SK-N-SH (cell line): ENCODE measurements at regions not wholly inside any gene's neighbourhood (a gene's known extent, or its start where the extent isn't known, plus 50 kb on each side); places are given as distances from the start of the nearest gene placed in this dataset.
A peak's percentile ranks its signal among the peaks of the same experiment; 100 is the strongest.

Source experiments
- CTCF ChIA-PET: fragments of 300-600, 350-600 bp; formaldehyde crosslinking; extraction: SDS; loops from one replicate; lab custom pipeline; 2021; lab: Yijun Ruan, JAX
- POLR2A ChIA-PET: fragments of 350-600 bp; sonication (Branson Sonifier 250); formaldehyde crosslinking; extraction: SDS; loops from one replicate; lab custom pipeline; 2020; ENCODE audit warnings: antibody characterized with exemption, inconsistent platforms; lab: Yijun Ruan, JAX
- DNase-seq: peaks from one replicate; pipeline ENCODE4 v3.0.0; 2012
- H2AFZ ChIP-seq: fragments of 200-600 bp; sonication (generic); 2 replicates; pipeline ENCODE4 v1.8.1; 2016; ENCODE audit warnings: antibody characterized with exemption, mild to moderate bottlenecking, low read depth
- H3F3A ChIP-seq: fragments of 200-600 bp; sonication (generic); replicated peaks from 2 replicates; pipeline ENCODE3; 2016; ENCODE audit warnings: antibody characterized with exemption, mild to moderate bottlenecking; ENCODE audit not compliant: insufficient read depth
- H3K27ac ChIP-seq, 2 experiments: fragments of 200-500 bp in 1 of 2; fragments of 200-600 bp in 1 of 2; sonication (Bioruptor generic) in 1 of 2; sonication (generic), shearing (Covaris generic) in 1 of 2; 2 replicates each; pipeline versions ENCODE4 v1.5.1 to v1.6.1; 2014 to 2016; ENCODE audit warnings: low read depth in 2 of 2, inconsistent platforms in 1 of 2, low read length in 1 of 2, mild to moderate bottlenecking in 1 of 2, mixed read lengths in 1 of 2
- H3K27me3 ChIP-seq: fragments of 200-600 bp; sonication (generic), shearing (Covaris generic); 2 replicates; pipeline ENCODE4 v1.6.1; 2016; ENCODE audit warnings: mixed run types; ENCODE audit not compliant: insufficient read depth
- H3K36me3 ChIP-seq, 2 experiments: fragments of 200-500 bp in 1 of 2; fragments of 200-600 bp in 1 of 2; sonication (Bioruptor generic) in 1 of 2; sonication (generic) in 1 of 2; replicated peaks in 1 of 2; 2 replicates each; pipeline versions ENCODE3 to v1.5.1; 2014 to 2016; ENCODE audit warnings: low read length in 1 of 2, mild to moderate bottlenecking in 1 of 2; ENCODE audit not compliant: insufficient read depth in 2 of 2, control insufficient read depth in 1 of 2
- H3K4me1 ChIP-seq, 2 experiments: fragments of 200-500 bp in 1 of 2; fragments of 200-600 bp in 1 of 2; sonication (Bioruptor generic) in 1 of 2; sonication (generic), shearing (Covaris generic) in 1 of 2; 2 replicates each; pipeline versions ENCODE4 v1.5.1 to v1.6.1; 2014 to 2016; ENCODE audit warnings: low read depth in 1 of 2, low read length in 1 of 2, mixed run types in 1 of 2; ENCODE audit not compliant: insufficient read depth in 2 of 2, control insufficient read depth in 1 of 2
- H3K4me2 ChIP-seq: fragments of 200-600 bp; sonication (generic), shearing (Covaris generic); 2 replicates; pipeline ENCODE4 v1.6.1; 2017; ENCODE audit warnings: mixed run types
- H3K4me3 ChIP-seq, 2 experiments: fragments of 200-500 bp in 1 of 2; fragments of 200-600 bp in 1 of 2; sonication (Bioruptor generic) in 1 of 2; sonication (generic), shearing (Covaris generic) in 1 of 2; 2 replicates each; pipeline versions ENCODE4 v1.5.1 to v1.8.1; 2014 to 2016; ENCODE audit warnings: low read depth in 2 of 2, inconsistent platforms in 1 of 2, low read length in 1 of 2, mild to moderate bottlenecking in 1 of 2, mixed read lengths in 1 of 2, moderate library complexity in 1 of 2
- H3K79me2 ChIP-seq: fragments of 200-600 bp; sonication (generic); 2 replicates; pipeline ENCODE4 v1.8.1; 2017; ENCODE audit warnings: mild to moderate bottlenecking; ENCODE audit not compliant: insufficient read depth
- H3K9ac ChIP-seq: fragments of 200-600 bp; sonication (generic); 2 replicates; pipeline ENCODE4 v1.6.1; 2017; ENCODE audit warnings: mixed run types
- H3K9me2 ChIP-seq: fragments of 200-600 bp; sonication (generic); 2 replicates; pipeline ENCODE4 v1.6.1; 2017; ENCODE audit warnings: mixed run types
- H3K9me3 ChIP-seq: fragments of 200-600 bp; sonication (generic); 2 replicates; pipeline ENCODE4 v1.6.1; 2017; ENCODE audit warnings: mixed run types, mild to moderate bottlenecking, moderate library complexity
- H4K20me1 ChIP-seq: fragments of 200-600 bp; sonication (generic); 2 replicates; pipeline ENCODE4 v1.6.1; 2017; ENCODE audit warnings: mild to moderate bottlenecking, mixed run types; ENCODE audit not compliant: insufficient read depth
- CHD2 ChIP-seq: fragments of 150-350 bp; IDR thresholded peaks from 2 replicates; pipeline ENCODE4 v1.6.1; 2018; ENCODE audit warnings: low read length; ENCODE audit not compliant: partially characterized antibody
- ELF1 ChIP-seq: IDR thresholded peaks from 2 replicates; pipeline ENCODE4 v1.4.0; 2012
- EZH2phosphoT487 ChIP-seq: fragments of 200-600 bp; sonication (generic); IDR thresholded peaks from 2 replicates; pipeline ENCODE4 v1.6.1; 2017; ENCODE audit warnings: low read depth, mixed run types, mild to moderate bottlenecking, antibody characterized with exemption, moderate library complexity, borderline replicate concordance
- FOXJ3 ChIP-seq: sonication (generic); formaldehyde crosslinking; IDR thresholded peaks from 2 replicates; pipeline ENCODE4 v1.5.1; 2020; ENCODE audit warnings: mild to moderate bottlenecking, missing genetic modification reagents
- GABPA ChIP-seq: IDR thresholded peaks from 2 replicates; pipeline ENCODE4 v1.4.0; 2012; ENCODE audit warnings: low read depth, mild to moderate bottlenecking
- GATA2 ChIP-seq: sonication (generic); formaldehyde crosslinking; IDR thresholded peaks from 2 replicates; pipeline ENCODE4 v1.5.0; 2020; ENCODE audit warnings: mild to moderate bottlenecking, missing genetic modification reagents
- JUND ChIP-seq: IDR thresholded peaks from 2 replicates; pipeline ENCODE4 v1.4.0; 2012
- MXI1 ChIP-seq: IDR thresholded peaks from 2 replicates; pipeline ENCODE4 v1.6.1; 2012; ENCODE audit warnings: mild to moderate bottlenecking, low read depth, low read length, improper control_type of control experiment
- POLR2AphosphoS5 ChIP-seq: IDR thresholded peaks from 2 replicates; pipeline ENCODE4 v1.6.1; 2012; ENCODE audit warnings: low read depth, low read length
- RFX5 ChIP-seq: IDR thresholded peaks from 2 replicates; pipeline ENCODE4 v1.6.1; 2012; ENCODE audit warnings: mild to moderate bottlenecking, improper control_type of control experiment, low read length
- RXRA ChIP-seq: IDR thresholded peaks from 2 replicates; pipeline ENCODE4 v1.4.0; 2012; ENCODE audit warnings: low read depth, mild to moderate bottlenecking, borderline replicate concordance
- SMC3 ChIP-seq: IDR thresholded peaks from 2 replicates; pipeline ENCODE4 v1.6.1; 2012; ENCODE audit warnings: low read depth, low read length, improper control_type of control experiment
- TAF1 ChIP-seq: IDR thresholded peaks from 2 replicates; pipeline ENCODE4 v1.6.1; 2012; ENCODE audit warnings: low read depth, mild to moderate bottlenecking, low read length, moderate library complexity, borderline replicate concordance
- TEAD4 ChIP-seq: IDR thresholded peaks from 2 replicates; pipeline ENCODE4 v1.4.0; 2012; ENCODE audit warnings: mild to moderate bottlenecking, borderline replicate concordance; ENCODE audit not compliant: insufficient read depth
- USF2 ChIP-seq: fragments of 150-350 bp; IDR thresholded peaks from 2 replicates; pipeline ENCODE4 v1.6.1; 2017; ENCODE audit warnings: antibody characterized with exemption, low read length, low read depth, borderline replicate concordance
- YY1 ChIP-seq: IDR thresholded peaks from 2 replicates; pipeline ENCODE4 v1.4.0; 2012; ENCODE audit warnings: low read depth, mild to moderate bottlenecking
- TF ChIP-seq, protein P1 (sequence below): fragments of 200-600 bp; sonication (generic); IDR thresholded peaks from 2 replicates; pipeline ENCODE4 v1.6.1; 2017; ENCODE audit warnings: antibody characterized with exemption, mild to moderate bottlenecking, moderate library complexity
- TF ChIP-seq, protein P2 (sequence below): IDR thresholded peaks from 2 replicates; pipeline ENCODE4 v1.4.0; 2012; ENCODE audit warnings: low read depth, borderline replicate concordance
- TF ChIP-seq, protein P3 (sequence below): IDR thresholded peaks from 2 replicates; pipeline ENCODE4; 2012

DNA sequence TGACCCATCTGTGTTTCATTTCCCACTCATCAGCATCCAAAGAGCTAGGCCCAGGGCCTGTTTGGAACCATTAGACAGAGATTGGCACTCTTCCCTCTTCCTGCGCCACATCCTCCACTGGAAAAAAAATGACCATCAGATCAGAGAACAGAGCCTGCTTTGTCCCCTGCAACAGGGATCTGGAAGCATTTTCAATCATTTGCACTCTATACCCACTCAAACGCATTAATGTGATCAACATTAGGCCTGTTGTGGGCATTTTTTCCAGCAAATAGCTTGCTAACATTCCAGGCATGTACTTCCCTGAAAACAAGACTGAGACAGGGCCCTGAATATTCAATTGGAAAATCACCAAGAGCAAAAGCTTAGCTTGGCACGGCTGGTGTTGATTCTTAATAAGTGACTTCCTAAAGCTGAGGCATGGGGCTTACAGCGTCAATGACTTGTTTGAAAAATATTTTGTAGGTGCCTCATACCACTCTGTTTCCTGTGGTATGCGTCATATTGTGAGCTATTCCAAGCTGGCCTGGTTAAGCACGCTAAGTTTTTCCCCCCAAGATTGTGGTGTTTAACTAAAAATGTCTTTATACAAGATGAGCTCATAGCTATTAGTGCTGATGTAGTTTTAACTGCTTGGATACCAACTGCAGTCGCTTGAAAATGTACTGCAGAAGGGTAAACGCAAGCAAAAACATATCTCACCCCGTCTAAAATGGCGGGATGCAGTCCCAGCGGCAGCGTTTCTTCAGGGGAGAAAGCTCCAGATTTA is 404.4 kb downstream of the SPRY2 start (continued):
- TF ChIP-seq GABPA (peak; percentile 45; the same call in 1 of the 2 replicates), SMC3 (peak; percentile 34; the same call in 1 of the 2 replicates), JUND (peak; percentile 97), USF2 (no peak), GATA2 (CRISPR knock-in tag) (peak; percentile 82), YY1 (peak; percentile 82; the same call in 1 of the 2 replicates), MXI1 (peak; percentile 78; the same call in 1 of the 2 replicates), TAF1 (peak; percentile 69; the same call in 1 of the 2 replicates), RXRA (peak; percentile 83)
- TF ChIP-seq, protein P1, sequence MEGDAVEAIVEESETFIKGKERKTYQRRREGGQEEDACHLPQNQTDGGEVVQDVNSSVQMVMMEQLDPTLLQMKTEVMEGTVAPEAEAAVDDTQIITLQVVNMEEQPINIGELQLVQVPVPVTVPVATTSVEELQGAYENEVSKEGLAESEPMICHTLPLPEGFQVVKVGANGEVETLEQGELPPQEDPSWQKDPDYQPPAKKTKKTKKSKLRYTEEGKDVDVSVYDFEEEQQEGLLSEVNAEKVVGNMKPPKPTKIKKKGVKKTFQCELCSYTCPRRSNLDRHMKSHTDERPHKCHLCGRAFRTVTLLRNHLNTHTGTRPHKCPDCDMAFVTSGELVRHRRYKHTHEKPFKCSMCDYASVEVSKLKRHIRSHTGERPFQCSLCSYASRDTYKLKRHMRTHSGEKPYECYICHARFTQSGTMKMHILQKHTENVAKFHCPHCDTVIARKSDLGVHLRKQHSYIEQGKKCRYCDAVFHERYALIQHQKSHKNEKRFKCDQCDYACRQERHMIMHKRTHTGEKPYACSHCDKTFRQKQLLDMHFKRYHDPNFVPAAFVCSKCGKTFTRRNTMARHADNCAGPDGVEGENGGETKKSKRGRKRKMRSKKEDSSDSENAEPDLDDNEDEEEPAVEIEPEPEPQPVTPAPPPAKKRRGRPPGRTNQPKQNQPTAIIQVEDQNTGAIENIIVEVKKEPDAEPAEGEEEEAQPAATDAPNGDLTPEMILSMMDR = no peak
- TF ChIP-seq, protein P2, sequence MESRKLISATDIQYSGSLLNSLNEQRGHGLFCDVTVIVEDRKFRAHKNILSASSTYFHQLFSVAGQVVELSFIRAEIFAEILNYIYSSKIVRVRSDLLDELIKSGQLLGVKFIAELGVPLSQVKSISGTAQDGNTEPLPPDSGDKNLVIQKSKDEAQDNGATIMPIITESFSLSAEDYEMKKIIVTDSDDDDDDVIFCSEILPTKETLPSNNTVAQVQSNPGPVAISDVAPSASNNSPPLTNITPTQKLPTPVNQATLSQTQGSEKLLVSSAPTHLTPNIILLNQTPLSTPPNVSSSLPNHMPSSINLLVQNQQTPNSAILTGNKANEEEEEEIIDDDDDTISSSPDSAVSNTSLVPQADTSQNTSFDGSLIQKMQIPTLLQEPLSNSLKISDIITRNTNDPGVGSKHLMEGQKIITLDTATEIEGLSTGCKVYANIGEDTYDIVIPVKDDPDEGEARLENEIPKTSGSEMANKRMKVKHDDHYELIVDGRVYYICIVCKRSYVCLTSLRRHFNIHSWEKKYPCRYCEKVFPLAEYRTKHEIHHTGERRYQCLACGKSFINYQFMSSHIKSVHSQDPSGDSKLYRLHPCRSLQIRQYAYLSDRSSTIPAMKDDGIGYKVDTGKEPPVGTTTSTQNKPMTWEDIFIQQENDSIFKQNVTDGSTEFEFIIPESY = peak; percentile 80; the same call in 1 of the 2 replicates

DNA sequence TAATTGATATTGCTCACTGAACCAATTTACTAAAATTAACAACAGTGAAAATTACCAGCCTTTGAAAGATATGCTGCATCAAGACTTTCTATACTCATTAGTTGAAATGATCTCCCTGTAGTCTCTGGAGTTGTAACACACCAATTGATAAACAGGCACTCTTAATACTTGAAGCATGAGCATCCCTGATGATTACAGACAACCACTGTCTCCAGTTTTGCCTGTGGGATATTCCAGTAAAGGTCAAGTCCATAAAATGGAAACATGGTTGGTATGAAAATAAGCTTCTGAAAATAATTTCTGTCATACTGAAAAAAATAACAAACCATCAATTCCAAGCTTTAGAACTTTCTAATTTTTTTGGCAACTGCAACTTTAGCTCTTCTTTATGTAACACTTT is 405.8 kb downstream of the SPRY2 start:
- DNase-seq = no peak
- no peaks in the 10 kb centered on the region for H3K36me3 ChIP-seq
- H2AFZ ChIP-seq = peak overlapping the region; percentile 73
- ChIA-PET POLR2A (no interaction called here), CTCF (interaction anchor here (1.7 kb wide), 2 partner anchors 136 to 407 kb away, joined by 5 to 6 read pairs; no protein-coding TSS in a partner anchor)
- peak overlapping the region; percentile 97 to 100 for H3K27ac ChIP-seq
- no peak overlapping the region for H3K9ac ChIP-seq
- H3K9me2 ChIP-seq = no peaks in the 10 kb centered on the region
- H4K20me1 ChIP-seq = no peaks in the 10 kb centered on the region
- H3K79me2 ChIP-seq = no peaks in the 10 kb centered on the region
- no peak overlapping the region for H3K4me2 ChIP-seq
- H3K27me3 ChIP-seq = no peaks in the 10 kb centered on the region
- no peaks in the 10 kb centered on the region for H3K9me3 ChIP-seq
- H3K4me3 ChIP-seq = no peak overlapping the region
- peaks cover 31% of the 10 kb centered on the region for H3F3A ChIP-seq
- H3K4me1 ChIP-seq = peaks cover 26 to 37% of the 10 kb centered on the region in 2 experiments
- TF ChIP-seq ELF1 = no peak
- TF ChIP-seq POLR2AphosphoS5 = no peak
- no peak for TF ChIP-seq FOXJ3
- TF ChIP-seq, protein P2 = no peak
- no peak for TF ChIP-seq CHD2
- TF ChIP-seq EZH2phosphoT487 = no peak
- TF ChIP-seq, protein P3, sequence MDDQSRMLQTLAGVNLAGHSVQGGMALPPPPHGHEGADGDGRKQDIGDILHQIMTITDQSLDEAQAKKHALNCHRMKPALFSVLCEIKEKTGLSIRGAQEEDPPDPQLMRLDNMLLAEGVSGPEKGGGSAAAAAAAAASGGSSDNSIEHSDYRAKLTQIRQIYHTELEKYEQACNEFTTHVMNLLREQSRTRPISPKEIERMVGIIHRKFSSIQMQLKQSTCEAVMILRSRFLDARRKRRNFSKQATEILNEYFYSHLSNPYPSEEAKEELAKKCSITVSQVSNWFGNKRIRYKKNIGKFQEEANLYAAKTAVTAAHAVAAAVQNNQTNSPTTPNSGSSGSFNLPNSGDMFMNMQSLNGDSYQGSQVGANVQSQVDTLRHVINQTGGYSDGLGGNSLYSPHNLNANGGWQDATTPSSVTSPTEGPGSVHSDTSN = no peak
- TF ChIP-seq TEAD4 = no peak
- no peak for TF ChIP-seq JUND
- TF ChIP-seq RFX5 = no peak
- no peak for TF ChIP-seq GATA2 (CRISPR knock-in tag)
